GM19240 (cell line): ENCODE measurements at regions not wholly inside any gene's neighbourhood (a gene's known extent, or its start where the extent isn't known, plus 50 kb on each side); places are given as distances from the start of the nearest gene placed in this dataset.
"Not testable (repeated sequence)": the region's sequence is repeated elsewhere in the genome, so short reads cannot be mapped to it uniquely, and the experiment has no call there.

Source experiments
- DNase-seq: peaks from one replicate; pipeline ENCODE4 v3.0.0; 2011; ENCODE audit warnings: low spot score; ENCODE audit not compliant: insufficient read length

GRCh38 chrX:118212817-118213183, 96.2 kb upstream of the KLHL13 start:
- no peak for DNase-seq

GRCh38 chrX:118215346-118215745, 98.7 kb upstream of the KLHL13 start:
- DNase-seq, result no peak

- DNase-seq, result no peak
These were observed 99.5 kb upstream of the KLHL13 start for GRCh38 chrX:118216087-118216486.

- no peak for DNase-seq
These were observed 99.9 kb upstream of the KLHL13 start for GRCh38 chrX:118216509-118216908.

- DNase-seq, result no peak
These were observed 101.5 kb upstream of the KLHL13 start for GRCh38 chrX:118218079-118218478.

DNA sequence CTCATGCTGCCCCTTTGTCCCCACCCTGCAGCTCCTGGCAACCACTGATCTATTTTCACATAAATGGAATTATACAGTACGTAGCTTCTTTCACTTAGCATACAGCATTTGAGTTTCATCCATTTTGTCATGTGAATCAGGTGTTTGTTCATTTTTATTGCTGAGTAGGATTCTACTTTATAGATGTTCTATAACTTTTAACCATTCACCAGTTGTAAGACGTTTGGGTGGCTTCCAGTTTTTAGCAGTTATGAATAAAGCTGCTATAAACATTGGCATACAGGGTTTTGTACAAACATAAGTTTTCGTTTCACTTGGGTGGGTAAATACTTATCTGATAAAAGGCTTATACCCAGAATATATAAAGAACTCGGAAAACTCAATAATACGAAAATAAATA, 102.3 kb upstream of the KLHL13 start:
- DNase-seq, result no peak

DNA sequence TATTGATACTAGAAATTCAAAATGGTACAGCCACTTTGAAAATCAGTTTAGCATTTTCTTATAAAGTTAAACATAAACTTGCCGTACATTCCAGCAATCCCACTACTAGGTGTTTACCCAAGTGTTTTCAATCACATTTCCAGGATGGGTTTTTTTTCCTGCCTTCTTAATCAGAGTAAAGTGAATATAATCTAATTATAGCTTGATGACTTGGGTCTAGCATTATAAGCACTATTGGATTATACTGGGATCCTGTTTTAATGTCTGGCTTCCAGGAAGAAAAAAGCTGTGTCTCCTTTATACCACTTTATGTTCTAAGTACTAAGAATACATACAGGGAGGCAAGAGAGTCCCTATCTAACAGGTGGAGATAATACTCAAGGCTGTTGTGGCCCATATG, 103.3 kb upstream of the KLHL13 start:
- DNase-seq, result no peak

- DNase-seq, result no peak
These were observed 103.9 kb upstream of the KLHL13 start for GRCh38 chrX:118220509-118220908.

DNA sequence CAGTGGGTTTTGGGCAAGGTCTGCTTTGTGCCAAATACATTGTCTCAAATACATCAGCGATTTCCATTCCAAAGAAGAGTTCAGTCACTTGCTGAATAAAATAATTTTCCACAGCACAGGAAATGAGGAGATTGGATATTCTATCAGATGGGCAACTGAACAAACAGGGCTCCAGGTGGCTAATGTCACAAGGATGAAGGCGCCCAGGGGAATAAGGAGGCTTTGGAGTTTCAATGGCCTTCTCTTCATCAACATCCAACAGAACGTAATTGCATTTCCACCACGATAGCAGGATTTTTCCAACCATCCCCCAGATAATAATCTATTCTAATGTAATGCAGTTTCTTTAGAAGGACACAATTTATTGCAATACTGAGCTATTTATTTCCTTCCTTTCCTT, 104.7 kb upstream of the KLHL13 start:
- no peak for DNase-seq

DNA sequence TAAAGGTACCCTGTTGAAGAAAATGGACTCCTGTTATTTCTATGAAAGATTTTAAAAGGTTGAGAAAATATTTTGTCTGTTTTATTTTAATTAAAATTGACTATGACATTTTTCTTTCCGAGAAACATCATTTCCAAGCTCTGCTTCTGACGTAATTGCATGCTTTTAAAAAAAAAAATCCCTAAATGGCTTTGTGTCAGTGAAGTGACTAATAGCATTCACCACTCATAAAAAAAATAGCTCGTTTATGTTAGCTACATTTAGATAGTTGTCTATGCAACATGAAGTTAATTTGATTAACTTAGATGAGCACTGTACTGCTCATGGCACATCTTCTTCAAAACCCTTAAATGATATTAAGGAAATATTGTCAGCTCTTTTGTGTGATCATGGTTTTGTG, 105.1 kb upstream of the KLHL13 start:
- no peak for DNase-seq

DNA sequence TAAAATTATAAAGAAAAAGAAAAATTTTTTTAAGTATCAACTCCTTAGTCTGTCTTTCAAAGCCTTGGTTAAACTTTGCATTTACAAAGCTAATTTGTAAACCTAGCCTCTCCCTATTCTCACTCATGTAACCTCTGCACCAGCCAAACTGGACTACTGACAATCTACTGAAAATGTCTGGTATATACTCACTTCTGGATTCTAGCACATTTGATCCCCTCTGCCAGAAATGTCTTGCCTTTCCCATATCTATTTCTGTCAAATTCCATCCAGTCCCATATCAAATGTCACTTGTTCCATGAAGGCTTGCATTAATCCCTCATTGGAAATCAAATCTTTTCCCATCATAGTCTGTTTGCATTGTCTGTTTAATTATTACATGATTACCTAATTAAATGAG, 105.8 kb upstream of the KLHL13 start:
- DNase-seq, result no peak

DNA sequence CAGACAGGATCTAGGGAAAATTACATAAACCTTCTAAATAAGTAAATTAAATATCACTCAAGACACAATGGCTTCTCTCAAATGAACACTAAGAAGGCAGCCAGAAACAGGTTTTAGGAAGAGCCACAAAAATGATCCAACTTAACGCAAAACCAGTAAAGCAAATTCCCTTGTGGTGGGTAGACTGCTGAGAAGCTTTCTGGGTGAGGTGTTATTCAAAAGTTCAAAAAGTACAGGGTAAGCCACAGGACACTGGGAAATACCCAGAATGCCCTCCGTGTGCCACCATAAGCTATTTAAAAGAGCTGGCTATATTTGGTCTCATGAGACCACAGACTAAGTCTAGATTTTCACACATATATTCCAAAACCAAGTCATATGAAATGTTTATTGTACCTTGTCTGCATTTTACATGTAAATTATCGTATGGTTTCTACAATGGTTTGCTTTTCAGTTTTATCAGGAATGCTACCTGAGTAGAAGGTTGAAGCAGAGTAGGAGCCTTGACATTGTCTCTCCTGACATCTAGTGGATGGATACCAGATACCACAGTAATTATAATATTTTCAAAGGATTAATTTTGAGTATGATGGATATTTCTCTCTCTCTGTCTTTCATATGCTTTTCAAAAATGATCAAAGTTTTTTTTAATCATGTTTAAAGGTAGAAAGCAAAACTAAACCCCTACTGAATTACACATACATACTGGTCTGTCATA, 109.3 kb upstream of the KLHL13 start:
- no peak for DNase-seq

- no peak for DNase-seq
These were observed 111.4 kb upstream of the KLHL13 start for GRCh38 chrX:118228041-118228440.

DNA sequence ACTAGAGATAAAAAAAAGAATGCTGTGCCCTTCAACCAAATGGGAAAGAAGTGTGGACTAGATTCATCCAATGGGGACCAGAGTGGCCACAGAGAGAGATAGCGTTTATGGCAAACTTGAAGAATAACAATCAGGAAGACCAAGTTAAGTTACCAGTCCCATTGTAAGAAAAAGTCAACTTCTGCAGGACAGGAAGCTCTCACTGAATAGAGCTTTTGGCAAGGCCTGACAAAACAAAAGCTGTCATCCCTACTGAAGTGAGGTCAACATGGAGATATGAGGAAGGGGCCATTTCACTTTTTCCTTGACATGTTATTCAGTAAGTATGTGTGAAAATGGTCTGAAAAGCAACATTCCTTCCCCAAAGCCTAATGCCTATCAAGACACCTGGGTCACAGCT, 111.8 kb upstream of the KLHL13 start:
- DNase-seq, result no peak

DNA sequence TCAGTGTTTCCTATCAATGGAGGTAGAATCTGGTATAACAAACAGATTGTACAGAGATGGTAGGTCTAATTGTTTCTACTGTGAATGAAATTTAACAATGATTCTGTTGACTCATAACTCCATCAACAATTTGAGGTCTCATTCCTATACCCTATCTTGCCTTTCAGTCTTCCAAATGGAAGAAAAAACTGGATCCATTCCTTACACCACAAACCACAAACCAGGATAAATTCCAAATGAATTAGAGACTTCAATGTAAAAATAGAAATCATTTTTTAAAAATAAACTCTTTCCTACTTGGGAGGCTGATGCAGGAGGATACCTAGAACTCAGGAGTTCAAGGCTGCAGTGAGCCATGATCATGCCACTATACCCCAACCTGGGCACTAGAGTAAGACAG, 114.4 kb upstream of the WDR44 start:
- DNase-seq, result no peak

GRCh38 chrX:118239178-118239870, 106.6 kb upstream of the WDR44 start:
- no peak for DNase-seq

- no peak for DNase-seq
These were observed 105.8 kb upstream of the WDR44 start for GRCh38 chrX:118239913-118240698.

GRCh38 chrX:118246961-118247360, 98.9 kb upstream of the WDR44 start:
- DNase-seq, result not testable (repeated sequence)

- DNase-seq, result no peak
These were observed 96.8 kb upstream of the WDR44 start for GRCh38 chrX:118249146-118249545.

GRCh38 chrX:118250445-118250844, 95.5 kb upstream of the WDR44 start:
- DNase-seq, result no peak

DNA sequence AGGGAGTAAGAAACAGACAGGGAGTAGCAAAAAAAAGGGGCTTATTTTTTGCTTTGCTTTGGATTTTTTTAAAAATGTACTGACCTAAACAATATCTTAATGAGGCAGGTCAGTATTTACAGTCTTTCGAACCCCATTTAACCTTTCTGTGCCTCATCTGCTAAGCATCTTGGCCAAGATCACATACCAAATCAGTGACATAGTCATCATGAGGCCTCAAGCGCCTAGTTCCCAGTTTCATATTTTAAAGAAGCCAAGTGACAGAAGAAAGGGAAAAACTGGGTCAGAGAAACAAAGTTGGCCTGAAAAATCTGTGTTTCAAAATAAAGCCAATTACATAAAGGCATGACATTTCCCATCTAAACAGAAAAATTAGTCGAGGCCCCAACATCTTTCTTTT, 94.6 kb upstream of the WDR44 start:
- DNase-seq, result no peak

GRCh38 chrX:118252967-118253366, 92.9 kb upstream of the WDR44 start:
- no peak for DNase-seq
